Naive thymus-derived CD4-positive, alpha-beta T cell (primary cell): ENCODE measurements at regions not wholly inside any gene's neighbourhood (a gene's known extent, or its start where the extent isn't known, plus 50 kb on each side); places are given as distances from the start of the nearest gene placed in this dataset.

Experiments
- ATAC-seq: fragments of 150-1000 bp; cut with Tn5 transposase; 2 replicates; pipeline ENCODE4 v1.10.0; 2021; ENCODE audit warnings: mild to moderate bottlenecking, moderate library complexity
- CTCF ChIA-PET: fragments of 350-600 bp; sonication (Branson Sonifier 250); formaldehyde crosslinking; loops from one replicate; lab custom pipeline; 2021; ENCODE audit warnings: antibody characterized with exemption; lab: Charles Lee
- POLR2A ChIA-PET: fragments of 350-600 bp; sonication (Branson Sonifier 250); formaldehyde crosslinking; loops from one replicate; lab custom pipeline; 2021; ENCODE audit warnings: antibody characterized with exemption, inconsistent platforms; lab: Charles Lee
- DNase-seq, 9 donors: peaks; one replicate each; pipeline versions ENCODE4 v3.0.0 to v3.0.0-alpha.2; 2020 to 2022; ENCODE audit warnings: mixed read lengths in 1 of 9
- H3K27ac ChIP-seq: one replicate; pipeline ENCODE4 v1.7.0; 2013; ENCODE audit warnings: mild to moderate bottlenecking, low read depth, low read length, moderate library complexity
- H3K27me3 ChIP-seq, 2 donors: one replicate each; pipeline ENCODE4 v1.7.0; 2013; ENCODE audit warnings: low read length in 2 of 2, mild to moderate bottlenecking in 2 of 2, moderate library complexity in 2 of 2; ENCODE audit not compliant: control insufficient read depth in 2 of 2, insufficient read depth in 2 of 2
- H3K36me3 ChIP-seq, 3 experiments: 1 replicate in 2 of 3; 2 replicates in 1 of 3; pipeline ENCODE4 v1.7.0; 2013; ENCODE audit warnings: low read length in 3 of 3, mild to moderate bottlenecking in 3 of 3, moderate library complexity in 1 of 3; ENCODE audit not compliant: insufficient read depth in 3 of 3, control insufficient read depth in 2 of 3
- H3K4me1 ChIP-seq, 2 donors: one replicate each; pipeline ENCODE4 v1.7.0; 2013; ENCODE audit warnings: low read length in 2 of 2, mild to moderate bottlenecking in 2 of 2, moderate library complexity in 1 of 2; ENCODE audit not compliant: control insufficient read depth in 2 of 2, insufficient read depth in 2 of 2
- H3K4me3 ChIP-seq: 2 replicates; pipeline ENCODE4 v1.7.0; 2013; ENCODE audit warnings: mild to moderate bottlenecking, low read length
- H3K9me3 ChIP-seq, 3 experiments: 1 replicate in 2 of 3; 2 replicates in 1 of 3; pipeline ENCODE4 v1.7.0; 2013; ENCODE audit warnings: low read length in 3 of 3; ENCODE audit not compliant: control insufficient read depth in 2 of 3
- H3K27ac Mint-ChIP-seq, 9 donors: one replicate each; pipeline ENCODE4 v1.8.0; 2020 to 2022; ENCODE audit warnings: mixed read lengths in 9 of 9, mild to moderate bottlenecking in 8 of 9, moderate library complexity in 5 of 9, inconsistent platforms in 2 of 9
- H3K27me3 Mint-ChIP-seq, 5 donors: one replicate each; pipeline ENCODE4 v1.8.0; 2021 to 2022; ENCODE audit warnings: mixed read lengths in 5 of 5, mild to moderate bottlenecking in 1 of 5
- H3K36me3 Mint-ChIP-seq, 5 donors: one replicate each; pipeline ENCODE4 v1.8.0; 2020 to 2022; ENCODE audit warnings: mixed read lengths in 5 of 5, mild to moderate bottlenecking in 3 of 5, inconsistent platforms in 1 of 5
- H3K4me1 Mint-ChIP-seq, 7 donors: one replicate each; pipeline ENCODE4 v1.8.0; 2020 to 2022; ENCODE audit warnings: mixed read lengths in 7 of 7, mild to moderate bottlenecking in 3 of 7, inconsistent platforms in 1 of 7
- H3K4me3 Mint-ChIP-seq, 10 donors: one replicate each; pipeline ENCODE4 v1.8.0; 2020 to 2022; ENCODE audit warnings: mild to moderate bottlenecking in 10 of 10, mixed read lengths in 10 of 10, moderate library complexity in 6 of 10, inconsistent platforms in 2 of 10
- H3K9me3 Mint-ChIP-seq, 11 donors: one replicate each; pipeline ENCODE4 v1.8.0; 2020 to 2022; ENCODE audit warnings: mixed read lengths in 11 of 11, mild to moderate bottlenecking in 4 of 11, inconsistent platforms in 1 of 11, moderate library complexity in 1 of 11
- intact Hi-C, 2 donors: fragments of 100-400 bp; cut with micrococcal nuclease; formaldehyde crosslinking; loops; one replicate each; pipeline ENCODE4 v1.15.1; 2023

- Mint-ChIP-seq H3K4me3 (no peak overlapping the region), H3K4me1 (peaks cover 0 to 8% (median 0%) of the 10 kb centered on the region in 7 donors), H3K27ac (no peak overlapping the region), H3K27me3 (peaks cover 4 to 34% (median 24%) of the 10 kb centered on the region in 5 donors), H3K36me3 (no peaks in the 10 kb centered on the region), H3K9me3 (peaks cover 0 to 1% (median 0%) of the 10 kb centered on the region in 11 donors)
- H3K9me3 ChIP-seq, result no peaks in the 10 kb centered on the region
- ATAC-seq (no peak), DNase-seq (no peak)
- no peaks in the 10 kb centered on the region for H3K27me3 ChIP-seq
- H3K4me3 ChIP-seq, result no peak overlapping the region
- no peaks in the 10 kb centered on the region for H3K36me3 ChIP-seq
- no peak overlapping the region for H3K27ac ChIP-seq
- ChIA-PET POLR2A (no interaction called here), CTCF (no interaction called here)
- H3K4me1 ChIP-seq, result no peaks in the 10 kb centered on the region
- intact Hi-C loops, result no loop called here
These were observed 117.5 kb upstream of the SNTG2 start for GRCh38 chr2:833180-833579.

DNA sequence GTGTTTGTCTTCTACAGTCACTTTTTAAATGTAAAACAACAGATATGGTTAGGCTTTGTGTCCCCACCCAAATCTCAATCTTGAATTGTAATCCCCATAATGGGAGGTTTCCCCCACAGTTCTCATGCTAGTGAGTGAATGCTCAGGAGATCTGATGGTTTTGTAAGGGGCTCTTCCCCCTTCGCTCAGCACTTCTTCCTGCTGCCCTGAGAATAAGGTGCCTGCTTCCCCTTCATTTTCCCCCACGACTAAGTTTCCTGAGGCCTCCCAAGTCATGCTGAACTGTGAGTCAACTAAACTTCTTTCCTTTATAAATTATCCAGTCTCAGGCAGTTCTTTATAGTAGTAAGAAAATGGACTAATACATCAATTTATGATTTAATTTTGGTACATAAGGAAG lies 118.0 kb upstream of the SNTG2 start:
- H3K27me3 ChIP-seq, result no peaks in the 10 kb centered on the region
- ChIA-PET POLR2A (no interaction called here), CTCF (no interaction called here)
- intact Hi-C loops, result no loop called here
- H3K36me3 ChIP-seq, result no peaks in the 10 kb centered on the region
- Mint-ChIP-seq H3K4me3 (no peak overlapping the region), H3K27me3 (peaks cover under 1 to 28% (median 19%) of the 10 kb centered on the region in 5 donors), H3K4me1 (peaks cover 0 to 8% (median 0%) of the 10 kb centered on the region in 7 donors), H3K9me3 (peaks cover 0 to 1% (median 0%) of the 10 kb centered on the region in 11 donors), H3K27ac (no peak overlapping the region), H3K36me3 (no peaks in the 10 kb centered on the region)
- H3K4me1 ChIP-seq, result no peaks in the 10 kb centered on the region
- H3K27ac ChIP-seq, result no peak overlapping the region
- DNase-seq (no peak), ATAC-seq (no peak)
- H3K9me3 ChIP-seq, result no peaks in the 10 kb centered on the region
- no peak overlapping the region for H3K4me3 ChIP-seq

DNA sequence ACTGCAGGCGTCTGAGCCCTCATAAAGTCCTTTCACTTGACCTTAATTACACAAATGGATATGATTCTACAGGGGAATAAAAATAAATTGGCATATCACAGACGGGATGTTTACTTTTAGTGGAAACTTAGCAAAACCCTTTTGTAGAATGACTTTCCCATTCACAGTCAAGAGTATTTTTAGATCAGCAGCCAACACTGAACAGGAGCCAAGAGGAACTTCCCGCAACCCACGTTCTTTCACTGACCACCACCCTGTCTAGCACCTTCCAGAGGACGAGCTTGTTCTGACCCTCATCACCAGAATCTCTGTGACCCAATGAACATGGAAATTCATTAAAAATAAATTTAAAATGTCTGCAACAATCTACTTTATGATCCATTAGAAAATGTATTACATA lies 119.0 kb upstream of the SNTG2 start:
- H3K27me3 ChIP-seq, result no peaks in the 10 kb centered on the region
- DNase-seq (no peak), ATAC-seq (no peak)
- Mint-ChIP-seq H3K4me3 (no peak overlapping the region), H3K4me1 (peaks cover 0 to 8% (median 0%) of the 10 kb centered on the region in 7 donors), H3K36me3 (no peaks in the 10 kb centered on the region), H3K9me3 (peaks cover 0 to 1% (median 0%) of the 10 kb centered on the region in 11 donors), H3K27ac (no peak overlapping the region), H3K27me3 (peaks cover 0 to 28% (median 15%) of the 10 kb centered on the region in 5 donors)
- no peaks in the 10 kb centered on the region for H3K4me1 ChIP-seq
- H3K9me3 ChIP-seq, result no peaks in the 10 kb centered on the region
- ChIA-PET POLR2A (no interaction called here), CTCF (no interaction called here)
- intact Hi-C loops, result no loop called here
- no peak overlapping the region for H3K27ac ChIP-seq
- H3K4me3 ChIP-seq, result no peak overlapping the region
- H3K36me3 ChIP-seq, result no peaks in the 10 kb centered on the region

- DNase-seq (no peak), ATAC-seq (no peak)
- Histone ChIP-seq H3K4me1 (no peaks in the 10 kb centered on the region), H3K27me3 (no peaks in the 10 kb centered on the region), H3K36me3 (no peaks in the 10 kb centered on the region), H3K4me3 (no peak overlapping the region), H3K9me3 (no peaks in the 10 kb centered on the region), H3K27ac (no peak overlapping the region)
- intact Hi-C loops, result no loop called here
- peaks cover 0 to 1% (median 0%) of the 10 kb centered on the region in 11 donors for H3K9me3 Mint-ChIP-seq
- no peak overlapping the region for H3K4me3 Mint-ChIP-seq
- peaks cover 0 to 8% (median 0%) of the 10 kb centered on the region in 7 donors for H3K4me1 Mint-ChIP-seq
- no peak overlapping the region for H3K27ac Mint-ChIP-seq
- POLR2A ChIA-PET, result no interaction called here
- no peaks in the 10 kb centered on the region for H3K36me3 Mint-ChIP-seq
- CTCF ChIA-PET, result no interaction called here
- H3K27me3 Mint-ChIP-seq, result peaks cover 0 to 28% (median 13%) of the 10 kb centered on the region in 5 donors
These were observed 119.5 kb upstream of the SNTG2 start for GRCh38 chr2:831225-831536.

DNA sequence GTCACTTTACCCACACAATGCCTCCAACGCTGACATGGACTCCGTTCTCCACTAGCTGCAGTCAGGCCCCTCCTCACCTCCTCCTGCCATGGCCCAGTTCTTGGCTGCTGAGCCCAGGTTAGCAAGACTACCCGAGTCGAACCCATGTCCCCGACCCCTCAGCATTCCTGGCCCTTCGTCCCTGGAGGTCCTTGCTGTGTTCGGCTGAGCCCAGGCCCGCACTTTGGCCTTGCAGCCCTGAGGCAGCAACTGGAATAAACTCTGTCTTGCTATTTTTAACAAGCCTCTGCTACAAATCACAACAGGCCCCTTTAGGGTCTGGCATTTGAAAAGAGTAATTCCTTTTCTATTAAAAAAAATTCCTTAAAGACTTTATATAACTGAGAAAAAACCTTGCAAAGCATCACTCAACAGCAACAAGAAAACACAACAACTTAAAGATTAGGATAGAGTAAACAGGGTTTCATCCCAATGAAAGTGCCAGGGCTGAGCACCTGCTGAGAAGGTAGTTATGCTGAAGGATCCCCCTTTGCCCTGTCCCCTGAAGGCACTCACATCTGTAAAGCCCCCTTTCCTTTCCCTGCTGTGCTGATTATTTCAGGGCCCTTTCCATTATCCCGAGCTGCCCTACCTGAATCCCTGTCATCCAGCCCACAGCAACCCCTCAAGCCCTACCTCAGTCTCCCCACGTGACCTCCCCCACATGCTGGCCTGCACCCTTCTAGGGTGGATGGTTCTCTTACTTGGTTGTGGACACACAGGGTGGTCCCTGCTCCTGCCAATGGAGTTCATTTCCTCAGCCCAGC lies 120.0 kb upstream of the SNTG2 start:
- no peak for ATAC-seq
- H3K27me3 ChIP-seq, result no peaks in the 10 kb centered on the region
- ChIA-PET CTCF (no interaction called here), POLR2A (no interaction called here)
- intact Hi-C loops, result no loop called here
- H3K36me3 ChIP-seq, result no peaks in the 10 kb centered on the region
- no peak overlapping the region for H3K4me3 ChIP-seq
- Mint-ChIP-seq H3K4me1 (peaks cover 0 to 8% (median 0%) of the 10 kb centered on the region in 7 donors), H3K36me3 (no peaks in the 10 kb centered on the region), H3K9me3 (peaks cover 0 to 1% (median 0%) of the 10 kb centered on the region in 11 donors), H3K27ac (no peak overlapping the region), H3K27me3 (peaks cover 0 to 28% (median 13%) of the 10 kb centered on the region in 5 donors), H3K4me3 (no peak overlapping the region)
- no peaks in the 10 kb centered on the region for H3K4me1 ChIP-seq
- no peak overlapping the region for H3K27ac ChIP-seq
- no peak for DNase-seq
- no peaks in the 10 kb centered on the region for H3K9me3 ChIP-seq

- intact Hi-C loops, result no loop called here
- H3K27ac ChIP-seq, result no peak overlapping the region
- no peaks in the 10 kb centered on the region for H3K4me1 ChIP-seq
- Mint-ChIP-seq H3K27me3 (peaks cover 4 to 17% (median 8%) of the 10 kb centered on the region in 5 donors), H3K27ac (no peak overlapping the region), H3K4me3 (no peak overlapping the region), H3K9me3 (peaks cover 0 to 1% (median 0%) of the 10 kb centered on the region in 11 donors), H3K36me3 (no peaks in the 10 kb centered on the region), H3K4me1 (peaks cover 0 to 8% (median 0%) of the 10 kb centered on the region in 7 donors)
- ChIA-PET POLR2A (no interaction called here), CTCF (no interaction called here)
- no peak for DNase-seq
- H3K27me3 ChIP-seq, result no peaks in the 10 kb centered on the region
- H3K9me3 ChIP-seq, result no peaks in the 10 kb centered on the region
- ATAC-seq, result no peak
- H3K36me3 ChIP-seq, result no peaks in the 10 kb centered on the region
- no peak overlapping the region for H3K4me3 ChIP-seq
These were observed 121.6 kb upstream of the SNTG2 start for GRCh38 chr2:829047-829446.

DNA sequence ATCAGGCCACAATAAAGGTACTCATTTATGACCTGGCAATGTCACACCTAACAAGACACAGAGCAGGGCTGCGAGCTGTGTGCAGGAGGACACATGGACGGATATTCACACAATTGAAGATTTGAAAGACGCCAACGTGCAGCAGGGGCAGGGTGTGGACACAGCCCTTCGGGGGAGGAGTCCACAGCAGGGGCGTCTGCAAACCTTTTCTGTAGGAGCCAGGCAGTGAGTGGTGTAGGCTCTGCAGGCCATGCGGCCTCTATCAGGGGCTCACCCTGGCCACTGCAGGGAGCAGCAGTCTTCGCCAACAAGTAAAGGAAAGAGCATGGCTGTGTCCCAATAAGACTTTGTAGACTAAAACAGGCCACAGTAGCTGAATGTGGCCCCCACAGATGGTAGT lies 125.7 kb upstream of the SNTG2 start:
- Mint-ChIP-seq H3K36me3 (no peaks in the 10 kb centered on the region), H3K4me3 (no peak overlapping the region), H3K27ac (no peak overlapping the region), H3K4me1 (peaks cover 0 to 2% (median 0%) of the 10 kb centered on the region in 7 donors), H3K9me3 (peaks cover 0 to 6% (median 0%) of the 10 kb centered on the region in 11 donors), H3K27me3 (peaks cover 0 to 9% (median 0%) of the 10 kb centered on the region in 5 donors)
- intact Hi-C loops, result no loop called here
- DNase-seq (no peak), ATAC-seq (peak; percentile 20)
- no peaks in the 10 kb centered on the region for H3K4me1 ChIP-seq
- CTCF ChIA-PET, result no interaction called here
- no peaks in the 10 kb centered on the region for H3K36me3 ChIP-seq
- H3K27me3 ChIP-seq, result no peaks in the 10 kb centered on the region
- H3K4me3 ChIP-seq, result no peak overlapping the region
- POLR2A ChIA-PET, result no interaction called here
- no peaks in the 10 kb centered on the region for H3K9me3 ChIP-seq
- no peak overlapping the region for H3K27ac ChIP-seq
